Activated CD4-positive, alpha-beta T cell treated with anti-CD3 and anti-CD28 coated beads, Interleukin-2, amount 50 U/mL, for 4 hours (primary cell): ENCODE measurements at regions not wholly inside any gene's neighbourhood (a gene's known extent, or its start where the extent isn't known, plus 50 kb on each side); places are given as distances from the start of the nearest gene placed in this dataset.

ENCODE experiments used
- DNase-seq, 2 experiments: peaks; one replicate each; pipeline ENCODE4 v3.0.0-alpha.2; 2020

DNA sequence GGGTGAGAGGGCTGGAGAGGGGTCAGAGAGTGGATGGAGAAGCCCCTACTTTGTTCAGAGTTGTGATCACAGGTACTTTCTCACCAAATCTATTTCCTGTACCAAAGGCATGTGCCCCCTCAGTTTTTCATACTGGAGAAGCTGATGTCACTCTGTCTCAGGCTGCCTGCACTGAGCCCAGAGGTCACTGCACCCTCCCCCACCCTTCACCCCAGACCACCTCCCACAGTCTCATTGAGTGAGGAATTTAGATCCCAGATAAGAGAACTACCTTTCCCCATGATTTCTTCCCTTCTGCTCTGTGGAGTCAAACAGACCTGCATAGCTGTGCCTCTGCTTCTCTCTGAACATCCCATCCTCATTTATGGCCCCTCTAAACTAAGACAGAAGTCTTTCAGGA is 140.0 kb upstream of the IRX6 start:
- no peak for DNase-seq

DNA sequence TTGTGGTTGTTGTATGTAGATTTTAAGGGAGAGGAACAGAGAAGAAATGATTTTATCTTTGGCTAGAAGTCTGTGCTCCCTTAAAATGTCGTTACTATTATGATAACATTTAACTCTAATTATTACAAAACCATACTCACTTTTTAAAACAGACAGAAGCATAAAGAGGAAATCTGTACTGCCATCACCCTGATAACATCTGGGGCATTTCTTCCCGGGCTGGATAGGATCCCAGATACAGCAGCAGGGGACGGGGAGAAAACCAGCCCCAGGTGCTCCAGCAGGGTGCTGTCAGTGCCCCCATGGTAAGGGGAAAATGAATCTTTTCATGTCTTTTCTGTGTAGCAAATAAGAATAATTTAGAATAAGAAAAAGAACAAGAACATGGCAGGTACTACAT is 139.4 kb upstream of the IRX6 start:
- DNase-seq: no peak

DNA sequence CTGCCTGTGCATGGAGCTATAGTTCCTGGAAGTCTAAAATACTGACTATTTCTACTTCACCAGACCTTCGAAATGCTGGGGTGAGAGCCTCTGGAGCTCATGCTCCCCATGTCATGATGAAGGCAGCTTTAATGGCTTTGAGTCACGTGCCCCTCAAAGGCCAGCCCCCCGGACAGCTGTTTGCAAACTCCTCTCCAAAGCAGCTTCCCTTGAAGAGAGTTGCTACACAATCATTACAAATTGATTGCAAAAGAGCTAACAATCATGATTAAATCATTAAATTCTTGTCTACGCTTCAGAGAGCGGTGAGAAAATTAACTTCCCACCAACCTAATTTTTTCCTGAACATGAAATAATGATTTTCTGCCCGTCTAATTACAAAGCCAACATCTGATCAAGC is 134.8 kb upstream of the IRX6 start:
- no peak for DNase-seq

DNA sequence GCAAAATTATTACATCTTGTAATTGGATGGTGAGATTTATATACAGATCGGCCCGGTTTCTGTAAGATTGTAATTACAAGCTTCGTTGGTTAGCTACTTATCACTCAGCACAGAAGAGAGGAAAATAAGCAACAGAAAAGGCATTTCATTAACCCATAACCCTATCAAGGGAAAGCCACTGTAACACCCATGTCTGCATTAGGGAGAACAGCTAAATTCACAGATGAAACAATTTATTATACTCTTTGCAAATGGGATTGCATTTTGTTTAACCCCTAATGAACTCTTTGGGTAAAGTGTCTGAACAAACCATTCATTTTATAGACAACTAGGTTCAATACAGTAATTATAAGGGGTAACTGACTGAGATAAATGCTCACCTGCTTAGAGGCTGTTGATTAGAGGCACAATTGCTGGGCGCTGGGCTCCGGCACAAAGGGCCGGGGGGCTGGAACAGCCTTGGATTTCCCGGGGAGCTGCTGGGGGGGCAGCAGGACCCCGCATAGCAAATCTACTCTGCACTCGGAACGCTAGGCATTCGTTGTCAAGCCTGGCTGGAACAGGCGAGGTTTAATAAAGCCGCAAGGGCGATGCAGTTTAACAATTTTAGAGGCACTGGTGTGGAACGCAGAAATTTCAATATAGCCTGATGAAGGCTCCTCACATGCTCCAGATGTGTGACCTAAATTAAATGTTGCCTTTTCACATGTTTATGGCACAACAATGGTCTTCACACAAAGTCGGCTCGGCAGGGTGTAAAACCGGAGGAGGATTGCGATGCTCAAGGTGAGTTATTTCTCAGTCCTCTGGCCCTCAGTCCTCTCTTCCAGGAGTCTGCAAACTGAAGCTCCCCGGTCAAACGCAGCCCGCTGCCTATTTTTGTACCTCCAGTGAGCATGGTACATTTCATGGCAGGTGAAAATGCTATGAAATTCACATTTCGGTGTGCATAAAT is 134.0 kb upstream of the IRX6 start:
- no peak for DNase-seq

DNA sequence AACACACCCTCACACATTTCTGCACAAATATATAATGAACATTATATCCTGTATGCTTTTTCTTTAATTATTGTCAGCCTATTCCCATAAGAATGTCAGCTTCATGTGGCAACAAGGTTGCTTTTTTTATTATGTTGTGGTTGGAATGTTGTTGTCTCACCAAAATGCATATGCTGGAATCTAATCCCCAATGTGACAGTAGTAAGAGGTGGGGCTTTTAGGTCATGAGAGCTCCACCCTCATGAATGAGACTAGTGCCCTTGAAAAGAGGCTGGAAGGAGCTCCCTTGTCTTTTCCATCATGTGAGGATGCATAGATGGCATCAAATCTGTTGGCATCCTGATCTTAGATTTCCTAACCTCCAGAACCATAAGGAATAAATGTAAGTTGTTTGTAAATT is 131.3 kb upstream of the IRX6 start:
- no peak for DNase-seq

DNA sequence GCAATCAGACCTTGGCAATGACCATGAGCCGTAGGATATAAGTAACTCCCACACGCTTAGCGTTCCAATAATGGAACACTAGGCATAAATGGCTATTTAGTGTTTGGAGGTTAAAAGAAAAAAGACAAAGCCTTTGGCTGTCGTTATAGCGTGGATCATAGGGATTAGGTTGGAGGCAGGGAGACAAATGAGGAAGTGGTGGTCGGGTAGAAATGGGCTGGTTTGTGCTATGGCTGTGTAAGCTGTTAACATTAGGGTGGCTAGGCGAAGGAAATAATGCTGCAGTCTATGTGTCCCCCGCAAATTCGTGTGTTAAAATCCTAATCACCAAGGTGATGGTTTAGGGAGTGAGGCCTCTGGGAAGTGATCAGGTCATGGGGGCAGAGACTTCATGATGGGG is 120.4 kb upstream of the IRX6 start:
- DNase-seq: no peak

DNA sequence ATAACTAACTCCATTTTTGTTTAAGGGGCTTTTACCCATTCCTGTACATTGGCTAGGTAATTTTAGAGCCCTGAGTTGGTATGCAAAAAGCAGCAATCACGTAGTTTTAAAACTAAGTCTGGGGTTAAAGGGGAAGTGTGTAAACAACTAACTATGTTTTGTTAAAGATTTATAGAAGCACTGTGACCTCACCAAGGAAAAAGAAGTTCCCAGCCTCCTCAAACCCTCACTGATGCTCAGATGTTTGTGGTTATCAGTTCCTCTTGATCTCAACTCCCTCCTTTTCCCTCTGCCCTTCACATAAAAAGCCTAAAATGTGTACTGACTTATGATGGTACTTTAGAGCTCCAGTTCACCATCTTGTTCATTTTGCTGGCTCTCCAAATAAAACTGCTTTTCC is 119.9 kb upstream of the IRX6 start:
- no peak for DNase-seq

DNA sequence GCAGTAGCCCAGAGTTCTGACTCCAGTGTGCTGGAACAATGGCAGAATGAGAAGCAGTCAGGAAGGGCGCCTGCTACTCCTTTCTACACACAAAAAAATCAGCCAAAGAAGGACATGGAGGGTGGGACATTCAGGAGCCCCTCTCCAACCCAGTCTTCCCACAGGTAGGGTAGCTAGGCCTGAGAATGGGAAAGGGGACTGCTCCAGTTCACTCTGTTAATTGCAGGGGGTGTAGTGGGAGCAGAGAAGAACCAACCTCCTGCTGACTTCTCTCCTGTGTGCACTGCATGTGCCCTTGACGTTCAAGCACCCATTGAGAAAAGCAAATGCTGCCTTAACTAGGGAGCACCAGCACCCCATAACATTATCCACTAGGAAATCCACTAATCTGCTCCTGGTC is 119.1 kb upstream of the IRX6 start:
- DNase-seq: no peak

DNA sequence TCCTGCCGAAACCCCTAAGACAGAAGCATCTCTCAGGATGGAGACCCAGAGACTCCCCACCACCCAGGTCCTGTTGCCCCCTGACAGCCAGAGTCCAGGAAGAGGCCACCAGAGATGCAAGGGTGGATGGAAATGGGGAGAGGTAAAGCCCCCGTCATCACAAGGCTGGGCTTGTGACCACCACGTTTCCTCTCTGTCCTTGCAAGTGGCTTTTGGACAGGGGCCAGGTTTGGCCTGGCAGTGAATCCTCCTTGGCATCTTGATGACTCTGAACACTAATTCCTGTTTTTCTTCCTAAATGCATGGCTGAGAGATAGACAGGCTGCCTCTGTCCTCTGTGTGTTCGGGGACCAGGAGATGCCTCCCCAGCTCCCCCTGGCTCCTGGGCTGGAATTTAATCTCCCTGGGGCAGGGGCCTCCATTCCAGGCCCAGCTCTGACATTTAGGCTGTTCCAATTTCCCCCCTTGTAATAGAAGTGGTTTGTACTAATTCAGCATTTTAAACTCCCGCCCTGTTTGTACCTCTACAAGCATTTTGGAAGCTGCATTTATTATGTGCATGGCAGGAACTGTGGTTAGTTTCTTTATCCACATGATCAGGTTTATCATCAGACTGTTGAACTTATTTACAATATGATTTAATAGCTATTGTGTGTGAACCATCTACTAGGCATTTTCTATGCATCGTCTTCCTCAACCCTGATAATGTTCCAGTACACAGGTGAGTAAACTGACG is 116.1 kb upstream of the IRX6 start:
- no peak for DNase-seq

DNA sequence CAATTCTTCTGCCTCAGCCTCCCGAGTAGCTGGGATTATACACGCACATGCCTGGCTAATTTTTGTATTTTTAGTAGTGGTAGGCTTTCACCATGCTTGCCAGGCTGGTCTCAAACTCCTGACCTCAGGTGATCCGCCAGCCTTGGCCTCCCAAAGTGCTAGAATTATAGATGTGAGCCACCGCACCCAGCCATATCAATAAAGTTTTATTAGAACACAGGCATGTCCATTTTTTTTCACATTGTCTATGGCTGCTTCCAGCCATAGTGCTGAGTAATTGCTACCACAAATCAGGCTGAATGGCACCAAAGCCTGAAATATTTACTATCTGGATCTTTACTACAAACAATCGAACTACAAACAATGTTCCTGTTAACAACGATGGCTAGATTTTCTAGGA is 114.4 kb upstream of the IRX6 start:
- no peak for DNase-seq

DNA sequence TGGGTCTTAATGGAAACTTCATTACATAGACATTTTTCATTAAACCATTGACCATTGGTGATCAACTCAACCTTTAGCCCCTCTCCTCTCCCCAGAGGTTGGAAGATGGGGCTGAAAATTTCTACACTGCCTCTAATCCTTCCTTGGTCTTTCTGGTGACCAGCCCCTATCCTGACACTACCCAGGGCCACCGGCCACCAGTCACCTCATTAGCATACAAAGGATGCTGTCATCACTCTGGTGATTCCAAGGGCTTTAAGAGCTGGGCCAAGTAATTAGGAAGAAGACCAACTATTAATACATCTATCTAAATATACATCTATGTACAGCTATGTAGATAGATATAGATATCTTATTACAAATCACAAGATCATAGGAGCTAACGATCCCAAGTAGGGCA is 111.2 kb upstream of the IRX6 start:
- DNase-seq: no peak

DNA sequence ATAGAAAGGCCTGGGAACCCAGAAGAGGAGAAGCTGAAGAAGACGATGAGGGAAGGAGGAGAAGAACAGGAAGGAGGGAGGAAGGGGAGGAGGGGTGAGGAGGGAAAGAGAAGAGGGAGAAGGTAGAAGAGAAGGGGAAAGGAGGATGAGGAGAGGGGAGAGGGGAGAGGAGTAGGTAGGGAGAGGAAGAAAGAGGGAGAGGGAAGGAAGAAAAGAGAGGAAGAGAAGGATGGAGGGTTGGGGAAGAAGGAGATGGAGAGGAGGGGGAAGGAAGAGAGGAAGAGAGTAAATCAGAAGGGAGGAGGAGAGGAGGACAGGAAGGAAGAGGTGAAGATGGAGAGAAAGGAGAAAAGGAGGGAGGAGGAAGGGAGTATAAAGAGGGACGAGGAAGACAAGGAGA is 109.6 kb upstream of the IRX6 start:
- DNase-seq: no peak

DNA sequence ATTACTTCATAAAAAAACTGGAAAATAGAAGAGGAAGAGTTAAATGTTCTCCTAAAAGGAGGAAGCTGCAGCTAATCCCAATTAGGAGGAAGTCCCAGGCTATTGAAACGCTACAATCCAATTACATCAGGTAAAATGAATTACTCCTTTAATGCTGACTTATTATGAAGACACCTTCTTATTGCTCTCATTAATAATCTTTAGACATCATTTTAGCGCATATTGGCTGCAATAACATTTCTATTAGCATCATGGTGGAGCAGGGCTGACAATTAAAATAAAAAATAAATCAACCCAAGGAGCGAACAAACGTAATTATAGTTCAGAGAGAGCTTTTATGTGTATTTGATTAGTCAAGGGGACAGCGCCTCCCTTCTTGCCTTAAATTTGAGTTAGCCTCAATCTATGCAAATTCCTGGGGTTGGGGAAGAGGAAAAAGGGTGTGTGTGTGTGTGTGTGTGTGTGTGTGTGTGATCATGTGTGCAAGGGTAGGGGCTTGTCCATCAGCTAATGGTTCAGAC is 109.0 kb upstream of the IRX6 start:
- DNase-seq: no peak

DNA sequence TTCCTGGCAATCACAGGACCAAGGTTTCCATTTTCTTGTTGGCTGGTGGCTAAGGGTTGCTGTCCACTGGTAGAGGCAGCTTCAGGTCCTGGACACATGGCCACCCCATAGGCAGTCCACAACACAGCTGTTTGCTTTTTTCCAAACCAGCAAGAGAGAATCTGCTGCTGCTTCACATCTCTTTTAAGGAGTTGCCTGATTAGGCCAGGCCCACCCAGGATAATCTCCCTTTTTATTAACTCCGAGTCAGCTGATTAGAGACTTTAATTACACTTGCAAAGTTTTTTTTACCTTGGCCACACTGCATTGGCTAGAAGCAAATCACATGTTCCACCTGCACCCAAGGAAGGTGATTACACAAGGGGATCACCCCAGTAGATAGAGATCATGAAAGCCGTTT is 106.6 kb upstream of the IRX6 start:
- no peak for DNase-seq

DNA sequence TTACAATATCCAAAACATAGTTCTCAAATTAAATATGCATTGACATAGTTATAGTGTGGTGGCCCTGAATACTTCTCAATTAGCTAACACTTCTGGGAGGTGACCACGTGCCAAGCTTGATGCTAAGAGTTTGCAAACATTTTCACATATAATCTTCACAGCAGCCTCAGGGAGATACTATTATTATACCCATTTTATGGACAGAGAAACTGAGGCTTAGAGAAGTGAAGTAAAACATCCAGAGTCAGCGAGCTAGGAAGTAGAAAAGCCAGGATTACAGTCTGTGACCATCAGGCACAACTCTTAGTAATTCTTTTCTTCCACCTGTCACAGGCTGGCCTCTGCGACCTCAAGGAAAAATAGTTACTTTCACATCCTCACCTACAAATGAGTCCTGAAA is 102.2 kb upstream of the IRX6 start:
- no peak for DNase-seq

DNA sequence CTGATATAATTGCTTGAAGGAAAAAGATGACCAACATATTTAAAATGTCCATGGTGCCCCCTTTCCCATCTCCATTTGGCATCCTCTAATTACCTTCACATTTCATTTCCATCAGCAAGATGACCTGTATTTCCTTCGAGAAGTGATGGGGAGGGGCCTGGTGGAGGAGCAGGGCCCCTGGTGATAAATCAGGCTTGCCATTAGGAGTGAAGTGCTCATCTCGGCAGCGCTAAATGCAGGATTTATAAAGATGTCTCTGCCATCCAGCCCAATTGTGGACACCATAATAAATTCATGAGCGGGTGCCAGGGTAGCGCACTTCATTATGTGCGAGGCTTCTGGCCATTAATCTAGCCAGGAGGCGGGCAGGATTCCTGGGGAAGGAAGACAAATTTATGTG is 101.5 kb upstream of the IRX6 start:
- DNase-seq: no peak

DNA sequence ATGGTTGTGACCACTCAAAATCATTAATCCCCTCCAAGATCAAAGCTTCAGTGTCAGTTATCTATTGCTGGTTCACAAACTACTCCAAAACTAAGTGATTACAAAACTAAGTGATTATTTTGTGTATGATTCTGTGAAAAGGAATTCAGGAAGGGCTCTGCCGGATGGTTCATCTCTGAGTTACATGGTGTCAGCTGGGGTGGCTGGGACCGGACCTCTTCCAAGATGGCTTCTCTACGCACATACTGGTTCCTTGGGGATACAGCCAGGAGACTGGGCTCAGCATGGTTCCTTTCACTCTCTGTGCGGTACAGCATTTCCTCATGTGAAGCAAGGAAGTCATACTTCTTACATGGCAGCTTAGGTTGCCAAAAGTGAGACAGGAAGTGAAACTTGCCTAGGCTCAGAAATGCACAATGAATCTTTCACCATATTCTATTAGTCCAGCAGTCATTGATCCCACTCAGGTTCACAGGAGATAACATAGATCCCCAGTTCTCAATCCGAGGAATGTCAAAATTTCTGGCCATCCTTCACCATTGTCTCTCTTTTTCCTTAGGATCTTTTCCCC is 97.9 kb upstream of the IRX6 start:
- no peak for DNase-seq

DNA sequence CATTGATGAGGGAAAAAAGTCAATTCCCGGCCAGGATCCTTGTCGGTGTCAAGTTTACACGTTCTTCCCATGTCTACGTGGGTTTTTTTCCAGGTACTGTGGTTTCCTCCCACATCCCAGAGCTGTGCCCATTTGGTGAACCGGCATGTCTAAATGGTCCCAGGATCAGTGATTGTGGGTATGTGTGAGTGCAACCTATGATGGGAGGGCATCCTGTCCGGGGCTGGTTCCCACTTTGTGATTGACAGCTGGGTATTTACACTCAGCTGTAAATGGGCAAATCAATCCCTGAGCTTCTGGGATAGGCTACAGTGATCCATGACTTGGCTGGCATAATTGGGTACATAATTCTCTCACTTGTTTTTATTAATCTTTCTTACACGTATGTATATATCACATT is 91.2 kb upstream of the IRX6 start:
- no peak for DNase-seq

DNA sequence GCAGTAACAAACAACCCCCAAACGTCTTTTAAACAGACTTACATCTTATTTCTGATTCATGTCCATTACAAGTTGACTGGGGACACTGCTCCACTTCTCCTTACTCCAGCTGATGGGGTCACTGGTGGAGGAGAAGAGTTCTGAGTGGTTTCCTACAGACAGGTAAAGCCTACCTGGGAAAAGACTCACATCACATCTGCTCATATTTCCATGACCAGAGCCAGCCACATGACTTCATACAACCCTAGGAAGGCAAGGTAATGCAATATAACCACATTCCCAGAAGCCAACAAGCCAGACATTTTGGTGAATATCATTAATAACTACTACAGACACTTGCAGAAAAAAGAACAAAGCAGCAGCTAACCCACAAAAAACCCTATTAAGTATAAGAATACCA is 90.5 kb upstream of the IRX6 start:
- no peak for DNase-seq

DNA sequence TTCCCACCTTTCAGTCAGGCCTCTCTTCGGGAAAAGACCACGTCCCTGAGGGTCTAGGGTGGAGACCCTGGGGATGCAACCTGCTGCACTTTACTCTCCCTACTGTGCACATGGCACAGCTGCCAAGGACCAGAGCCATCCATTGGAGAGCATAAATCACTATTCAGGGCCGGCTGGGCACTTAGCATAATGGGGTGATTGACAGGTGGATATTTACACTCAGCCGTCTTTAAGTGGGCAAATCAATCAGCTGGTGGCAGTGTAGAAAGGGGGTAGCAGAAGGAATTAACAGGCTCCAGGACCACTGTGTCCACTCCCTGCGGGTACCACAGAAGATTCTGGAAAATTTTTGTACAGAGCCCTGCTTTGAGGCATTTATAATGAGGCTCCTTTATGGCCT is 87.3 kb upstream of the IRX6 start:
- no peak for DNase-seq

DNA sequence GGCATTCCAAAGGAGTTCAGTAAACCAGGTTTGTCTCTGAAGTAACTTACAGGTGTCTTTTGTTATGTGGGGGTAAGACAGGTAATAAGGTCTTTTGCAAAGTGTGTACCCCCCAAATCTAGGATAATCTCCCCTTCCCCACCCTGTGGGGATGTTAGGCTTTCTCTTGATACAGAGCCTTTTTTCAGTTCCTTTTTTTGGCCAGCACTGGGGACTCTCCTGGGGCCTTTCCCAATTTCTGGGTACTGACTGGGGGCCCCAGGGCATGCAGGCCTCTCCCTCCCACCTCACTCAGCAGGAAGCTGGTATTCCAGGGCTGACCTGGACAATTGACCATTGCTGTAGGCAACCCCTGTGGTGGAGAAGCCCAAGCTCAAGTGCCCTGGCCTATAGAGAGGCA is 84.3 kb upstream of the IRX6 start:
- no peak for DNase-seq

DNA sequence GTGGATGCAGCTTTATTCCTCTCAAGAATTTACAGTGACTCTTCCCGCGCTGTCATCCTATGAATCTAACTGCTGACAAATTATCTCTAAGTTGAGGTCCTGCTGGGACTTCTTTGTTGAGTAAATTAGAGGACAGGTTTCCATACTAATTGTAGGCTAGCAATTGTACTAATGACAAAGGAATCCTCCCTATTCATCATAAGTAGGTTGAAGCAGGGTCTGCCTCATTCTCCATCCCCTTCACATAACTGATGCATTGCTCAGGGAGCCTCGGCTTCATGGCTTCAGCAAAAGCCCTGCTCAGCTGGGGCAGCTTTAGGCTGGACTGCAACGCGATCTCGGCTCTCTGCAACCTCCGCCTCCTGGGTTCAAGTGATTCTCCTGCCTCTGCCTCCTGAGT is 83.1 kb upstream of the IRX6 start:
- DNase-seq: no peak

DNA sequence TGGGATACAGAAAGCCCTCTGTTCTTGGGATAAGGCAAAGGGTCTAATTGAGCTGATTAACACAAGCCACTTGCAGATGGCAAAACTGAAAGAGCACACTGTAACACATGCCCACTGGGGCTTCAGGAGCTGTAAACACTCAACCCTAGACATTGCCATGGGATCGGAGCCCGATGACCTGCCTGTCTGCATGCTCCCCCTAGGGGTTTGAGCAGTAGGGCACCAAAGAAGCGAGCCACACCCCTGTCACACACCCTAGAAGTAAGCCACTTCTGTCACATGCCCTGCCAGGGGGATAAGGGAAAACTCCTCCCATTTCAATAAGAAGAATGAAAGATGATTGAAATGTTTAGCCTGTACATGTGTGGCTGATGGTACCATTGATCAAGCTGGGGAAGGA is 81.3 kb upstream of the IRX6 start:
- no peak for DNase-seq

DNA sequence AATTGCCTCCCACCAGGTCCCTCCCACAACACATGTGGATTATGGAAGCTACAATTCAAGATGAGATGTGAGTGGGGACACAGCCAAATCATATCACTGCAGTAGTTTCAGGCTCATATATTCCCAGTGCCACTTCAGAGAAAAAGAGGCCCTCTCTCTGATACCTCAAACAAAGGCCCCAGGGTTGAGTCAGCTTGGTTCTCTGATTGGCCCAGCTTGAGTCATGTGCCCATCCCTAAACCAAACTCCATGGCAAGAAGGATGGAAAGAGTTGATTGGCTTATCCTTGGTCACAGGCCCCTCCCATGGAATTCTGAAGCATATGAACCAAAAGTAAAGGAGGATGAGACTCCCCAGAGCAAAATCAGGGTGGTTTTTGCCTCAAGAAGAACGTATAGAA is 75.9 kb upstream of the IRX6 start:
- DNase-seq: no peak
